ENCODE measurements at regions not wholly inside any gene's neighbourhood (a gene's known extent, or its start where the extent isn't known, plus 50 kb on each side); places are given as distances from the start of the nearest gene placed in this dataset.

- TF ChIP-seq CTCF (IDR thresholded peaks at IDR 0.05; ENCODE audit: poor library complexity, severe bottlenecking) (no peak), REST (IDR thresholded peaks at IDR 0.05; ENCODE audit: borderline replicate concordance) (no peak), EZH2 (IDR thresholded peaks at IDR 0.05; ENCODE audit: borderline replicate concordance, insufficient read depth, low read length, poor library complexity, severe bottlenecking) (no peak), POLR2AphosphoS5 (IDR thresholded peaks at IDR 0.05) (no peak), EP300 (conservative IDR thresholded peaks at IDR 0.05; ENCODE audit: poor library complexity, severe bottlenecking) (no peak), MXI1 (conservative IDR thresholded peaks at IDR 0.05; ENCODE audit: poor library complexity, severe bottlenecking) (no peak)
Measured at GRCh38 chr2:215573496-215573895, 137.6 kb upstream of the FN1 start.

Measured in neural cell (in vitro differentiated cells).